SU-DHL-6 (cell line): ENCODE measurements at regions not wholly inside any gene's neighbourhood (a gene's known extent, or its start where the extent isn't known, plus 50 kb on each side); places are given as distances from the start of the nearest gene placed in this dataset.

Experiments used
- H2AFZ ChIP-seq: fragments of 200-600 bp; sonication (generic); 2 replicates; pipeline ENCODE4 v1.6.1; 2014; ENCODE audit warnings: low read depth, mild to moderate bottlenecking, moderate library complexity, mixed read lengths, antibody characterized with exemption, low read length; ENCODE audit not compliant: severe bottlenecking
- H3F3A ChIP-seq: fragments of 200-600 bp; shearing (Covaris generic); 2 replicates; pipeline ENCODE4 v1.6.0; 2016; ENCODE audit warnings: antibody characterized with exemption, mild to moderate bottlenecking; ENCODE audit not compliant: insufficient read depth
- H3K27ac ChIP-seq: fragments of 200-600 bp; sonication (generic); 2 replicates; pipeline ENCODE4 v1.5.1; 2016; ENCODE audit warnings: low read depth, mild to moderate bottlenecking, low read length, moderate library complexity, mixed read lengths
- H3K27me3 ChIP-seq: fragments of 200-600 bp; sonication (generic), shearing (Covaris generic); 2 replicates; pipeline ENCODE4 v1.6.0; 2014; ENCODE audit warnings: mild to moderate bottlenecking, low read length
- H3K36me3 ChIP-seq: fragments of 200-600 bp; sonication (generic); 2 replicates; pipeline ENCODE4 v1.6.1; 2014; ENCODE audit warnings: mild to moderate bottlenecking, low read length, mixed read lengths
- H3K4me2 ChIP-seq: fragments of 300-600, 200-600 bp; shearing (Covaris generic), sonication (generic); 2 replicates; pipeline ENCODE4 v1.6.0; 2014; ENCODE audit warnings: low read length, low read depth, mild to moderate bottlenecking; ENCODE audit not compliant: poor library complexity, severe bottlenecking
- H3K4me3 ChIP-seq: fragments of 200-600 bp; sonication (generic); 2 replicates; pipeline ENCODE4 v1.5.1; 2014; ENCODE audit warnings: antibody characterized with exemption, low read length, mild to moderate bottlenecking, mixed read lengths; ENCODE audit not compliant: insufficient read depth, poor library complexity, severe bottlenecking
- H3K79me2 ChIP-seq: fragments of 200-600 bp; sonication (generic); 2 replicates; pipeline ENCODE4 v1.6.1; 2014; ENCODE audit warnings: mild to moderate bottlenecking, low read length, moderate library complexity; ENCODE audit not compliant: insufficient read depth
- H3K9ac ChIP-seq: fragments of 200-600 bp; sonication (generic); 2 replicates; pipeline ENCODE4 v1.7.0; 2014; ENCODE audit warnings: mild to moderate bottlenecking, low read length
- H3K9me2 ChIP-seq: fragments of 200-600 bp; sonication (generic); replicated peaks from 2 replicates; pipeline ENCODE4 v1.6.1; 2014; ENCODE audit warnings: low read length; ENCODE audit not compliant: insufficient read depth
- H3K9me3 ChIP-seq: fragments of 200-600 bp; sonication (generic); 2 replicates; pipeline ENCODE4 v1.6.1; 2014; ENCODE audit warnings: low read length, mixed read lengths; ENCODE audit not compliant: insufficient read depth
- H4K20me1 ChIP-seq: fragments of 200-600 bp; sonication (generic); 2 replicates; pipeline ENCODE4 v1.6.1; 2014; ENCODE audit warnings: low read depth, mild to moderate bottlenecking, antibody characterized with exemption, low read length, moderate library complexity, mixed read lengths
- EZH2phosphoT487 ChIP-seq: fragments of 200-600 bp; sonication (generic), shearing (Covaris generic); conservative IDR thresholded peaks from 2 replicates; pipeline ENCODE4 v1.6.1; 2018; ENCODE audit warnings: mild to moderate bottlenecking, antibody characterized with exemption, low read length, moderate library complexity, mixed read lengths
- TF ChIP-seq, protein P1 (sequence below): fragments of 200-600 bp; sonication (generic); IDR thresholded peaks from one replicate; pipeline ENCODE4 v1.5.1; 2017; ENCODE audit warnings: antibody characterized with exemption, mild to moderate bottlenecking, low read length, moderate library complexity; ENCODE audit not compliant: insufficient read depth, poor library complexity, severe bottlenecking

GRCh38 chr15:99476413-99477222 is 89.2 kb upstream of the MEF2A start:
- no peaks in the 10 kb centered on the region for H3K79me2 ChIP-seq
- no peak overlapping the region for H3K4me2 ChIP-seq
- H4K20me1 ChIP-seq, result no peaks in the 10 kb centered on the region
- H3K9ac ChIP-seq, result no peak overlapping the region
- no peaks in the 10 kb centered on the region for H3K9me3 ChIP-seq
- no peak for TF ChIP-seq EZH2phosphoT487
- TF ChIP-seq, protein P1, sequence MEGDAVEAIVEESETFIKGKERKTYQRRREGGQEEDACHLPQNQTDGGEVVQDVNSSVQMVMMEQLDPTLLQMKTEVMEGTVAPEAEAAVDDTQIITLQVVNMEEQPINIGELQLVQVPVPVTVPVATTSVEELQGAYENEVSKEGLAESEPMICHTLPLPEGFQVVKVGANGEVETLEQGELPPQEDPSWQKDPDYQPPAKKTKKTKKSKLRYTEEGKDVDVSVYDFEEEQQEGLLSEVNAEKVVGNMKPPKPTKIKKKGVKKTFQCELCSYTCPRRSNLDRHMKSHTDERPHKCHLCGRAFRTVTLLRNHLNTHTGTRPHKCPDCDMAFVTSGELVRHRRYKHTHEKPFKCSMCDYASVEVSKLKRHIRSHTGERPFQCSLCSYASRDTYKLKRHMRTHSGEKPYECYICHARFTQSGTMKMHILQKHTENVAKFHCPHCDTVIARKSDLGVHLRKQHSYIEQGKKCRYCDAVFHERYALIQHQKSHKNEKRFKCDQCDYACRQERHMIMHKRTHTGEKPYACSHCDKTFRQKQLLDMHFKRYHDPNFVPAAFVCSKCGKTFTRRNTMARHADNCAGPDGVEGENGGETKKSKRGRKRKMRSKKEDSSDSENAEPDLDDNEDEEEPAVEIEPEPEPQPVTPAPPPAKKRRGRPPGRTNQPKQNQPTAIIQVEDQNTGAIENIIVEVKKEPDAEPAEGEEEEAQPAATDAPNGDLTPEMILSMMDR, result no peak
- no peak overlapping the region for H3K27ac ChIP-seq
- H2AFZ ChIP-seq, result no peak overlapping the region
- H3K9me2 ChIP-seq, result no peaks in the 10 kb centered on the region
- no peaks in the 10 kb centered on the region for H3K36me3 ChIP-seq
- no peak overlapping the region for H3K4me3 ChIP-seq
- no peaks in the 10 kb centered on the region for H3F3A ChIP-seq
- no peaks in the 10 kb centered on the region for H3K27me3 ChIP-seq

DNA sequence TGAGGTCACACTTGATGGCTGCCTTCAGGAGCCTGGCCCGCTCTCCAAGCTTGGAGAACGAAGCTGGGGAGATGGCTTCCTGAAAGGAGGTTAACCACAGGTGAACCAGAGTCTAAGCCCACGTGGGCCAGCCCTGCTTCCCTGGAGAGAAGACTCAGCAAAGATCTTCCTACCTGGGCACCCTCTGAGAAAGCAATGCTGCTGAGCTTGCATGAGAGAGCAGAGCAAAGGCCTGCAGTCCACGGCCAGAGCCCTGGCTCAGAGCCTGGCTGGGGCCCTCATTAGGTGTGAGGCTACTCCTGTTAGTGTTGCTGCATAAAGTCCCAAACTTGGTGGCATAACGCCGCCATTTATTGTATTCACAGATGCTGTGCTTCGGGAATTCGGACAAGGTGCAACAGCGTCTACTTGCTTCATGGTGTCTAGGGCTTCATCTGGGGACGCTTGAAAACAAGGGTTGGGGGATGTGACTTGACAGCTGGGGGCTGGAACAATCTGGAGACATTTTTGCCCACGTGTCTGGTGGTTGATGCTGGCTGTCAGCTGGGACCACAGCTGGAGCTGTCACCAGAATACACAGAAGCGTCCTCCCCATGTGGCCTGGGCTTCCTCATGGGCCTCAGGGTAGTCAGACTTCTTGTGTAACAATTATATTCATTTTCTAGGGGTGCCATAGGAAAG is 87.9 kb upstream of the MEF2A start:
- Histone ChIP-seq H3K4me3 (no peak overlapping the region), H3F3A (no peaks in the 10 kb centered on the region), H2AFZ (no peak overlapping the region), H3K9me3 (no peaks in the 10 kb centered on the region), H3K9me2 (no peaks in the 10 kb centered on the region), H3K27ac (no peak overlapping the region), H3K9ac (no peak overlapping the region), H3K4me2 (no peak overlapping the region), H3K27me3 (no peaks in the 10 kb centered on the region), H4K20me1 (no peaks in the 10 kb centered on the region), H3K79me2 (no peaks in the 10 kb centered on the region), H3K36me3 (no peaks in the 10 kb centered on the region)
- TF ChIP-seq, protein P1, result no peak
- no peak for TF ChIP-seq EZH2phosphoT487

DNA sequence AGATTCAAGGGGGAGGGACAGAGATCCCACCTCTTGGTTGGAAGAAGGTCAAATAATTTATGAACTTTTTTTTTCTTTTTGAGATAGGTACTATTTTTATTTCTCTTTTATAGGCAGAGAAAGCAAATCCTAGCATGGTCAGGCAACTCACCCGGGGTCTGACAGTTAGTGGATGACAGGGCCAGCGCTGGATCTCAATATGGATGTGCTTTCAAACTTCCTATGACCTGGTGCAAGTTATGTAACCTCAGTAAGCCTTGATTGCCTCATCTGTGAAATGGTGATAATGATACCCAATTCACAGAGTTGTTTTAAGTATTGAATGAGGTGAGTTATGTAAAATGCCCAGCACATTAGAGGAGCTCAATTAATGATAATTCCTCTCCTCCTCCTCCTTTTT is 86.8 kb upstream of the MEF2A start:
- H3K4me2 ChIP-seq, result no peak overlapping the region
- H3K36me3 ChIP-seq, result no peaks in the 10 kb centered on the region
- no peaks in the 10 kb centered on the region for H3K79me2 ChIP-seq
- no peaks in the 10 kb centered on the region for H3K9me2 ChIP-seq
- H3K4me3 ChIP-seq, result no peak overlapping the region
- H4K20me1 ChIP-seq, result no peaks in the 10 kb centered on the region
- H2AFZ ChIP-seq, result no peak overlapping the region
- no peaks in the 10 kb centered on the region for H3F3A ChIP-seq
- no peaks in the 10 kb centered on the region for H3K27me3 ChIP-seq
- TF ChIP-seq, protein P1, result no peak
- TF ChIP-seq EZH2phosphoT487, result no peak
- no peaks in the 10 kb centered on the region for H3K9me3 ChIP-seq
- no peak overlapping the region for H3K27ac ChIP-seq
- H3K9ac ChIP-seq, result no peak overlapping the region
